CD4-positive, alpha-beta T cell treated with Interferon alpha-2 for 1 hour (primary cell): ENCODE measurements at regions not wholly inside any gene's neighbourhood (a gene's known extent, or its start where the extent isn't known, plus 50 kb on each side); places are given as distances from the start of the nearest gene placed in this dataset.

Experiments
- DNase-seq, 2 donors: peaks; one replicate each; pipeline ENCODE4 v3.0.0-alpha.2; 2020 to 2022

DNA sequence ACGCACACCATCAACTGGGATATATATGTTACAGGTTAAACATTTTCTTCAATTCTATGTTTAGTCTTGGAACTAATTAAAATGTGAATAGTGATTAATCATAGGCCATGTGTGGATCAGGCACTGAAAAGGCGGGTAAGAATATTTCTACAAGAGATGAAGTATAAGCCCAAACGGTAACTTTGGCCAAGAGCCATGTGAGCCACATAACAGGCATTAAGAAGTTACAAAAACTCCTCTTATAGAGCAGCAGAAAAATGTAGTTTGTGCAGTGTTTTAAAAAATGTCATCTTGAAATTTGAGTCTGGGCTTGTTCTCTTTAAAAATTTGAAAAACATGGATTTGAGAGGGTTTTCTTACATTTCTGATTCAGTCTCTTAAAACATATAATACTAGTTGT, 521.8 kb upstream of the DIPK2B start:
- no peak for DNase-seq

GRCh38 chrX:45719751-45720501, 519.2 kb upstream of the DIPK2B start:
- DNase-seq = no peak

- no peak for DNase-seq
Measured at GRCh38 chrX:45718676-45719075, 518.0 kb upstream of the DIPK2B start.

DNA sequence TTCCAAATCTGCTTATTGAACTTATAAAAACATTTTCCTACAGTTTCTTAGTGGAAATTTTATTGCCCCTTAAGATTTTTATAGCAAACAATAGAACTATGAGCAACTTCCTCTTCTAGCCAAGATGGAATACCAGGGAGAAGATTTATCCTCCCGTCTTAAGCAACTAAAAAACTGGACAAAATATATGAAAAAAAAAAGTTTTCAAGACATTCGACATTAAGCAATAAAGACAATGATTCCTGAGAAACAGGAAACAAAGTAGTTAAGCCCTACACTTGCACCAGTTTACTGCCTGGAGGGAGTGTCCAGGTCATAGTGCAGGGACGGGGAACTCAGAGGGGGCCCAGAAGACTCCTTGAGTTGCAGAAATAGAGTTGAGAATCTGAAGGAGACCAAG, 516.1 kb upstream of the DIPK2B start:
- no peak for DNase-seq

DNA sequence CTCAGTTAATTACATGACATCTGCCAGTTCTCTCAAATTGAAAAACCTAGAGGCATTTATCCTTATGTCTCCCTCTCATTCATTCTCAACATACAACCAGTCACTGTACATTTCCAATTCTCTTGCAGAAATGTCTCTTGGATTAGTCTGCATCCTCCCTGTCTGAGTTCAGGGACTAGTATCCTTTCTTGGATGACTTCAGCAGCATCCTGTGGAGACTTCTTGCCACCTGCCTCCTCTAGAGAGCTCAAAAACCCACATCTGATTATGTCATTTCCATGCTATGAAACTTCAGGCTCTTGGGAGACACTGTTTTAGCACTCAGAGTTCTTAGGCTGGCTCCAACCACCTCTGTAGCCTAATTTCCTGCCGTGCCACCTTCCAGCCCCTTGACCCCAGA, 515.1 kb upstream of the DIPK2B start:
- no peak for DNase-seq

GRCh38 chrX:45714866-45715265, 514.2 kb upstream of the DIPK2B start:
- DNase-seq = peak; percentile 1 to 7

- no peak for DNase-seq
Measured at GRCh38 chrX:45712067-45712466, 511.4 kb upstream of the DIPK2B start.

- DNase-seq = no peak
Measured at GRCh38 chrX:45711231-45711630, 510.6 kb upstream of the DIPK2B start.

DNA sequence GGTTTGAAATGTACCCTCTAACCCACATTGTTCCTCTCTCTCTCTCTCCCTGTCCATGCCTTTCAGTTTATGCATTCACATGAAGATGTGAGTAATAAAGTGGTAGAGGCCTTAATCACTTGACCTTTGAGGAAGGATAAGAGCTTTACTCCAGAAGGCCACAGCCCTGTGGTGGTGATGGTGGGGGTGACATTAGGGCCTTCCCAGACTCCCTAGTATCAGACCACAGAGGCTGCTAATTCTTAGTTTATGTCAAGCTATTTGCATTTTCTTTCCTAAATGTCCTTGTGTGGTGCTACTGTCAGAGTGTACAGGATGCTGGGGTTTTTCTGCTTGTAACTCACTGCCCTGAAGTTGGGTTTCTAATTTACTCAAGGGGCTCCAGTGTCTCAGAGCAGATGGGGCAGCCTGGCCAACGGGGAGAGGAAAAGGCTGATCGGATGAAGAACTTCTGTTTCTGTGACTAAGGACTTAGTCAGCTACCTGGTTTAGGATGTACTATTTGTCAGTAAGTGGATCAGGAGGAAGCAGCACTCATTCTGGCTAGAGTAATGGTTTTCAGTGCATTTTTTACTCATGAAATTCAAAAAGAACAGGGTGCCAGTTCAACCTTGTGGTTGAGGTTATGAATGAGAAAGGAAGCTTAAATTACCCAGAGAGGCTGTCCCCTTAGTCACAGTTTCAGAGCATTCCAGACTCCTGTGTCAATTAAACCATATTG, 509.6 kb upstream of the DIPK2B start:
- DNase-seq = no peak

GRCh38 chrX:45709381-45709780, 508.7 kb upstream of the DIPK2B start:
- DNase-seq = no peak

- DNase-seq = no peak
Measured at GRCh38 chrX:45699158-45699557, 498.5 kb upstream of the DIPK2B start.

DNA sequence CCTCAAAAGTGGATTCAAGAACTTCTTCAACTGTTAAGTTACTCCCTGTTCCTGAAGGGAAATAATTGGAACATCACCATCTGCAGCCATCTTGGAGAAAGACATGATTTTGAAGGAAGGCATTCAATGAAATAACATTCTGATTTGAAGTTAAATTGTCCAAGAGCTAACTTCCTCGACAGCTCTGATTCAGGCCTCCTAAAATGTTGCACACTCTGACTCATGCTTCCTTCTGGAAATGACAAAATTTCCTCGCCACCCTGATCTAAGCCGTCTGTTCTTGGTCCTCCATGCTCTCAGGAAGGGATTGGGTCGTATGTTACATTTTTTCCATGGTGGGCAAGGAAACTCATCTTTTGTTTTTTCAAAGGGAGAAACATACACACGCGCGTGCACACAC, 496.9 kb upstream of the DIPK2B start:
- DNase-seq = no peak

DNA sequence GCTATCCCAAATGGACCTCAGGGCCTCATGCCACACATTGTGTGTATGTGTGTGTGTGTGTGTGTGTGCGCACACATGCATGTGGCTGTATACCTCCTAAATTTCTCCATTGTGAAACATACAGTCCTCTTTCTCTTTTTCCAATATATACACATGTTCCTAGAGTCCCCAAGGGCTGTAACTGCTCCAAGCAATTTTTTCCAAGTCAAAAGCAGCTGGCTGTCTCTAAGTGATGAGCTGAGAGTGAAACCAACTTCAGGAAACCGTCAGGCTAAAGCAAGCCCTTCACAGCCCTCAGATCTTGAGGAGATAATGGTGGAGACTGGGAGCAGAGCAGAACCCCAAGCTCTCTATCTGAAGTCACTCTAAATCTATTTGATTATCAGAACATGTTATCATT, 496.1 kb upstream of the DIPK2B start:
- no peak for DNase-seq

GRCh38 chrX:45689971-45690370, 489.3 kb upstream of the DIPK2B start:
- DNase-seq = no peak

DNA sequence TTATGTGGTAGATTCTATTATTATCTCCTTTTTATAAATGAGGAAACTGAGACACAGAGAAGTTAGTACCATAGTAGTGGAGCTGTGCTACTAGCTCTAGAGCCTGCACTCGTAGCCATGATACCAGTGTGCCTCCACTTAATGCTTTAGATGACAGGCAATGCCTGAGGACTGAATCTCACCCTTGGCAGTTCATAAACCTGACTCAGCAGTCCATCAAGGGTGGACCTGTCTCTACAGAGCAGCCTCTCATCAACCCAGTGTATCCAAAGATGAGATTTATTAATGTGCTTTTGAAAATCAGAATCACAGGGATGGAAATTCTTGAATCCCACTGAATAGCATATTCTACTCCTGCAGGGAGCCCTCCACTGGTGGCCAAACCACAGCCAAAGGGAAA, 483.2 kb upstream of the DIPK2B start:
- DNase-seq = no peak

DNA sequence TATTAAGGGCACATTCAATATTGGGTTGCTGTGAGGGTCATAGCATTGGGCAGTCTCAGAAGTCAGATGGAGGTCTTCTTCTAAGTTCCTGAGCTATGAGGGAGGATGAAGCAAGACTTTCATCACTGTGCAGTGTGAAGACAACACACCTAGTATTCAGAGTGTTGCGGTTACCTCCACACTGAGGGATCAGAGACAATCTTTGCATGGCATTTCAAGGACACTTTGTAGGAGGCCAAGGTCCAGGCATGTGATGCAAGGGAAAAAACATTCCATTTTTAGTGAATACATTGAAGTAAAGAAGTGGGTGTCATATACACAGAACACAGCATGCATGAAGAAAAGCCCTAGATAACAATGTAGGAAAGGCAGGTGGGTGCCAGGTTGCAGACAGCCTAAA, 481.2 kb upstream of the DIPK2B start:
- no peak for DNase-seq

GRCh38 chrX:45669715-45670340, 469.2 kb upstream of the DIPK2B start:
- no peak for DNase-seq

GRCh38 chrX:45668686-45669443, 468.2 kb upstream of the DIPK2B start:
- no peak for DNase-seq

GRCh38 chrX:45667666-45668065, 467.0 kb upstream of the DIPK2B start:
- DNase-seq = no peak

DNA sequence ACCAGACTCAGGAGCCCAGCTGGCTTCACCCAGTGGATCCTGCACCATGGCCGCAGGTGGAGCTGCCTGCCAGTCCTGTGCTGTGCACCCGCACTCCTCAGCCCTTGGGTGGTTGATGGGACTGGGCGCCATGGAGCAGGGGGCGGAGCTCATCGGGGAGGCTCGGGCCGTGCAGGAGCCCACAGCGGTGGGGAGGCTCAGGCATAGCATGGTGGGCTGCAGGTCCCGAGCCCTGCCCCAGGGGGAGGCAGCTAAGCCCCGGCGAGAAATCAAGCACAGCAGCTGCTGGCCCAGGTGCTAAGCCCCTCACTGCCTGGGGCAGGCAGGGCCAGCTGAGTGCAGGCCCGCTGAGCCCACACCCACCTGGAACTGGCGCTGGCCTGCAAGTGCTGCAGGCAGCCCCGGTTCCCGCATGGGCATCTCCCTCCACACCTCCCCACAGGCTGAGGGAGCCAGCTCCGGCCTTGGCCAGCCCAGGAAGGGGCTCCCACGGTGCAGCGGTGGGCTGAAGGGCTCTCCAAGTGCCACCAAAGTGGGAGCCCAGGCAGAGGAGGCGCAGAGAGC, 464.1 kb upstream of the DIPK2B start:
- DNase-seq = no peak

GRCh38 chrX:45660477-45660876, 459.8 kb upstream of the DIPK2B start:
- DNase-seq = no peak

DNA sequence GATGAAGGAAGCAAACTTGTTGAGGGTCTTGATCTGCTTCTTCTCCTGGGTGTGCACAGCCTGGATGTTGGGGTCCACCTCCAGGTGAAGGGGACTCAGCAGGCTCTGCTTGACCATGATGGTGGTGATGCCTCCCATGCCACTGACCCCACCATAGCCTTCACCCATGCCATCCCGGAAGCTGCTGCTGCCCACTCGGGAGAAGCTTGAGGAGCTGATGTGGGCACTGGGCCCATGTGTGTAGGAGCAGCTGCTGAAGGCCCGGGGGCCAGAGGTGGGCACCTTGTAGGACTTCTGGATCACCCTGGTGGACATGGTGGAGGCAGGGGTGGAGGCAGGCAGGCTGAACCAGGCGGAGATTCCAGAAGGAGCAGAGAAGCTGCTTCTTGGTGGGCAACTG, 432.7 kb upstream of the DIPK2B start:
- no peak for DNase-seq

DNA sequence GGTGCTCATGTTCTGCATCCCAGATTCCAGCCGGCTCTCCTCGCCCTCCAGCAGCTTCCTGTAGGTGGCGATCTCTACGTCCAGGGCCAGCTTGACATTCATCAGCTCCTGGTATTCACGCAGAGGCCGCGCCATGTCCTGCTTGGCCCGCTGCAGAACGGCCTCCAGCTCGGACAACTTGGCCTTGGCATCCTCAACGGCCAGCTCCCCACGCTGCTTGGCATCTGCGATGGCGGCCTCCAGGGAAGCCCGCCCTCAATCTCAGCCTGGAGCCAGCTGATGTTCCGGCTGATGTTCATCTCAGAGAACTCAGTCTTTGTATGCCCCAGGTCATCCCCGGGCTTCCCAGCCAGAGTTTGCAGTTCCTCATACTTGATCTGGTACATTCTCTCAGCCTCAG, 431.8 kb upstream of the DIPK2B start:
- no peak for DNase-seq
